T-helper 17 cell (primary cell): ENCODE measurements at regions not wholly inside any gene's neighbourhood (a gene's known extent, or its start where the extent isn't known, plus 50 kb on each side); places are given as distances from the start of the nearest gene placed in this dataset.

ENCODE experiments used
- ATAC-seq: fragments of 150-1000 bp; cut with Tn5 transposase; 2 replicates; pipeline ENCODE4 v1.10.0; 2021; ENCODE audit warnings: mild to moderate bottlenecking, moderate library complexity
- DNase-seq, 3 donors: peaks; one replicate each; pipeline versions ENCODE4 v3.0.0 to v3.0.0-alpha.2; 2020 to 2021
- H3K9me3 ChIP-seq: one replicate; pipeline ENCODE4 v1.7.0; 2013; ENCODE audit warnings: low read length, mild to moderate bottlenecking; ENCODE audit not compliant: control insufficient read depth, poor library complexity, severe bottlenecking
- H3K27ac Mint-ChIP-seq: one replicate; pipeline ENCODE4 v1.8.0; 2022; ENCODE audit warnings: mild to moderate bottlenecking, moderate library complexity, mixed read lengths
- H3K27me3 Mint-ChIP-seq: one replicate; pipeline ENCODE4 v1.8.0; 2022; ENCODE audit warnings: mixed read lengths
- H3K36me3 Mint-ChIP-seq: one replicate; pipeline ENCODE4 v1.8.0; 2022; ENCODE audit warnings: low read depth, mixed read lengths
- H3K4me1 Mint-ChIP-seq: one replicate; pipeline ENCODE4 v1.8.0; 2022; ENCODE audit warnings: mild to moderate bottlenecking, mixed read lengths
- H3K4me3 Mint-ChIP-seq: one replicate; pipeline ENCODE4 v1.8.0; 2022; ENCODE audit warnings: mild to moderate bottlenecking, moderate library complexity, mixed read lengths

GRCh38 chr13:57224414-57224813, 57.4 kb downstream of the PRR20E start:
- H3K9me3 ChIP-seq: no peaks in the 10 kb centered on the region
- H3K27ac Mint-ChIP-seq: no peak overlapping the region
- no peaks in the 10 kb centered on the region for H3K27me3 Mint-ChIP-seq
- no peaks in the 10 kb centered on the region for H3K36me3 Mint-ChIP-seq
- no peaks in the 10 kb centered on the region for H3K4me1 Mint-ChIP-seq
- ATAC-seq (no peak), DNase-seq (no peak)
- no peak overlapping the region for H3K4me3 Mint-ChIP-seq

- Mint-ChIP-seq H3K4me1 (no peaks in the 10 kb centered on the region), H3K27me3 (no peaks in the 10 kb centered on the region), H3K4me3 (no peak overlapping the region), H3K27ac (no peak overlapping the region), H3K36me3 (no peaks in the 10 kb centered on the region)
- no peak for DNase-seq
- no peaks in the 10 kb centered on the region for H3K9me3 ChIP-seq
- ATAC-seq: no peak
These were observed 83.5 kb downstream of the PRR20E start for GRCh38 chr13:57250472-57250871.

GRCh38 chr13:57253551-57253950, 86.6 kb downstream of the PRR20E start:
- no peaks in the 10 kb centered on the region for H3K4me1 Mint-ChIP-seq
- no peaks in the 10 kb centered on the region for H3K27me3 Mint-ChIP-seq
- ATAC-seq: no peak
- H3K36me3 Mint-ChIP-seq: no peaks in the 10 kb centered on the region
- DNase-seq: no peak
- H3K4me3 Mint-ChIP-seq: no peak overlapping the region
- no peak overlapping the region for H3K27ac Mint-ChIP-seq
- no peaks in the 10 kb centered on the region for H3K9me3 ChIP-seq

- no peak for ATAC-seq
- no peak for DNase-seq
- no peaks in the 10 kb centered on the region for H3K9me3 ChIP-seq
- Mint-ChIP-seq H3K27ac (no peak overlapping the region), H3K4me3 (no peak overlapping the region), H3K4me1 (no peaks in the 10 kb centered on the region), H3K36me3 (no peaks in the 10 kb centered on the region), H3K27me3 (no peaks in the 10 kb centered on the region)
These were observed 98.0 kb downstream of the PRR20E start for GRCh38 chr13:57264965-57265364.

- ATAC-seq (no peak), DNase-seq (no peak)
- no peaks in the 10 kb centered on the region for H3K27me3 Mint-ChIP-seq
- no peak overlapping the region for H3K4me3 Mint-ChIP-seq
- H3K27ac Mint-ChIP-seq: no peak overlapping the region
- H3K36me3 Mint-ChIP-seq: no peaks in the 10 kb centered on the region
- H3K4me1 Mint-ChIP-seq: no peaks in the 10 kb centered on the region
- H3K9me3 ChIP-seq: no peaks in the 10 kb centered on the region
These were observed 103.5 kb downstream of the PRR20E start for GRCh38 chr13:57270493-57270892.

- H3K27ac Mint-ChIP-seq: no peak overlapping the region
- no peaks in the 10 kb centered on the region for H3K9me3 ChIP-seq
- ATAC-seq (no peak), DNase-seq (peak in 1 of 3 donors; percentile 10)
- H3K36me3 Mint-ChIP-seq: no peaks in the 10 kb centered on the region
- H3K27me3 Mint-ChIP-seq: no peaks in the 10 kb centered on the region
- no peaks in the 10 kb centered on the region for H3K4me1 Mint-ChIP-seq
- H3K4me3 Mint-ChIP-seq: no peak overlapping the region
These were observed 119.6 kb downstream of the PRR20E start for GRCh38 chr13:57286511-57287098.

DNA sequence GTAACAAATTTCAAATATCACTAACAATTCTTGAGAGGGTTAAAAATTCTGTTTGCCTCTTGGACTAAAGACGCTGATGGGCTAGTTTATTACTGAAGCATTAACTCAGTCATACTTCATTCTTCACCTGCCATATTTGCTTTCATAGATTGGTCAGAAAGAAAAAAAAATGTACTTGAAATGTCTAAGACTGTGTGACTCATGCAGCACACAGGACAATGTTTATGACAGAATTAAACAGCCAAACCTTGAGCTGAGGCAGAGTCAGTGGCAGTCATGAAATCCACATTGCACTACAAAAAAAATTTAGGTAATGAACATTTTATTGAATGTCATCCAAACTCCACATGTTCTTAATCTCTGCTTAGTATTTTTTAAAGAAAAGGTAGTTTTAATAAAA, 135.6 kb downstream of the PRR20E start:
- Mint-ChIP-seq H3K27ac (no peak overlapping the region), H3K27me3 (no peaks in the 10 kb centered on the region), H3K36me3 (no peaks in the 10 kb centered on the region), H3K4me1 (no peaks in the 10 kb centered on the region), H3K4me3 (no peak overlapping the region)
- DNase-seq (no peak), ATAC-seq (no peak)
- no peaks in the 10 kb centered on the region for H3K9me3 ChIP-seq

DNA sequence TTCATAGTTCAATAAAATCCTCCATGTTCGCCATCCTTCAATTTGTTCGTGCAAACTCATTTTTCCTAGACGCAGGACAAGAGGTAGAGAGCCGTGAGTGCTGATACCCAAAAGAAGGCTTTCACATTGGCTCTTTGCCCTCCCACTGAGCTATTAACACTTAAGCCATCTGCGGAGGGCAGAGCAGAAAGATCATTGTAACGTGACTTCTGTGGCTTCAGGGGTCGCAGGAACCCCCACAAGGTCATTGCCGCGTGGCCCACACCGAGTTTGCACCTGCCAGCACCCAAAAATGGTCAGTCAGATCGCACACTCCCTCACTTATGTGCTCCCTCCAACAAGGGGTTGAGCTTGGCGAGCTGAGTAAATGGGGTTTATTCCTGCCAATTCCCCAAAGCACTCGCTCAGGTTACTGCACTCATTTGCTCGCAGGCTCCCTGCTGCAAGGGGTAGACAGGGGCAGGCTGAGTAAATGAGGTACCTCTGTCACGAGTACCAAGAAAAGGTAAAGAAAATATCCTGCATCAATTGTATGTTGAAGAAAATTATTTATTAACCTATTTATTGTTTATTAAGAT, 144.1 kb downstream of the PRR20E start:
- ATAC-seq (no peak), DNase-seq (no peak)
- Mint-ChIP-seq H3K27ac (no peak overlapping the region), H3K4me1 (no peaks in the 10 kb centered on the region), H3K4me3 (no peak overlapping the region), H3K36me3 (no peaks in the 10 kb centered on the region), H3K27me3 (no peaks in the 10 kb centered on the region)
- no peaks in the 10 kb centered on the region for H3K9me3 ChIP-seq

DNA sequence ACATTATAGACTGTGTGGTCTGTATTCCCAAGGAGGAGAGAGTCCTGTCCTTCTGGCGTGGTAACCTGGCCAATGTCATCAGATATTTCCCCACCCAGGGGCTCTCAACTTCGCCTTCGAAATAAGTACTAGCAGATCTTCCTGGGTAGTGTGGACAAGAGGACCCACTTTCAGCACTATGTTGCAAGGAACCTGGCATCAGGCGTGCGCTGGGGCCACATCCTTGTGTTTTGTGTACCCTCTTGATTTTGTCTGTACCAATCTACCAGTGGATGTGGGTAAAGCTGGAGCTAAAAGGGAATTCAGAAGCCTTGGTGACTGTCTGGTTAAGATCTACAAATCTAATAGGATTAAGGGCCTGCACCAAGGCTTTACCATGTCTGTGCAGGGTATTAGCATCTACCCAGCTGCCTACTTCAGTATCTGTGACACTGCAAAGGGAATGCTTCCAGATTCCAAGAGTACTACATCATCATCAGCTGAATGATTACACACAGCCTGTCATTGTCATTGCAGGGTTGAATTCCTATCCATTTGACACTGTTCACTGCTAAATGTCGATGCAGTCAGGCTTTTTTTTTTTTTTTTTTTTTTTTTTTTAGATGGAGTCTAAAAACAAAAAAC, 148.0 kb downstream of the PRR20E start:
- no peak for DNase-seq
- Mint-ChIP-seq H3K27me3 (no peaks in the 10 kb centered on the region), H3K4me3 (no peak overlapping the region), H3K4me1 (no peaks in the 10 kb centered on the region), H3K27ac (no peak overlapping the region), H3K36me3 (no peaks in the 10 kb centered on the region)
- no peaks in the 10 kb centered on the region for H3K9me3 ChIP-seq
- ATAC-seq: no peak

DNA sequence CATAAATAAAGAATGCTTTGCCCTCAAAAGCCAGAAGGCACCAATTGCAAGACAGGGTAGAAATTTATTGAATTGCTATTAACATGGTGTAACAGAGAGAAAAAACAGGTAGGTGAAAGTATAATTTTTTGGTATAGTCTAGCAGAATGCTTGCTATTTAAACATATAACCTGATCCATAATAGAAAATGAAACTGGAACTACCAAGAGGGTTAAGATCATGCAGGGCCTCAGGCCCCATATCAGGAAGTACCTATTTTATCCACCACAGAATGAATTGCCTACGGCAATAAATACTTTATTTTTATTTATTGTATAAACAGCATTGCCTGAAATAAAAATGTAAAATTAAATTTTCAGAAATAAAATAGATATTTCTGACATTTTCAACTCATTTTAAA, 159.5 kb downstream of the PRR20E start:
- H3K4me3 Mint-ChIP-seq: peak overlapping the region; percentile 53
- H3K36me3 Mint-ChIP-seq: no peaks in the 10 kb centered on the region
- no peak for ATAC-seq
- no peak for DNase-seq
- no peaks in the 10 kb centered on the region for H3K4me1 Mint-ChIP-seq
- H3K27me3 Mint-ChIP-seq: no peaks in the 10 kb centered on the region
- H3K9me3 ChIP-seq: no peaks in the 10 kb centered on the region
- H3K27ac Mint-ChIP-seq: peak overlapping the region; percentile 29

- H3K4me1 Mint-ChIP-seq: no peaks in the 10 kb centered on the region
- DNase-seq: no peak
- no peaks in the 10 kb centered on the region for H3K36me3 Mint-ChIP-seq
- H3K27ac Mint-ChIP-seq: no peak overlapping the region
- H3K4me3 Mint-ChIP-seq: no peak overlapping the region
- no peaks in the 10 kb centered on the region for H3K27me3 Mint-ChIP-seq
- ATAC-seq: no peak
- H3K9me3 ChIP-seq: no peaks in the 10 kb centered on the region
These were observed 173.9 kb downstream of the PRR20E start for GRCh38 chr13:57340878-57341277.

DNA sequence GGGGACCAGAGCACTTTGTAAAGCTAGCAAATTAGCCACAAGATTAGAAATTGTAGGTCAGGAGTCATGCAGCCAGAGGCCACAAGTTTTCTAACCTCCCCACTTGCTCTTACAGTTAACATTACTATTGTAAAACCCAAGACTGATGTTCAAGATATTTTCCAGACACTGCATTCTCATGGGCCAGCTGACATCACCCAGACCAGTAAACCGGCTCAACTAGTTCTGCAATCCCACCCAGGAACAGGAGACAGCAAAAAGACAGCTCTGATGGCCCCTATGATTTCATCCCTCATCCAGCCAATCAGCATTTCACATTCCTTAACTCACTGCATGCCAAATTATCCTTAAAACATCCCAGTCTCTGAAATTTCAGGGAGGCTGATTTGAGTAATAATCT, 178.5 kb downstream of the PRR20E start:
- DNase-seq (no peak), ATAC-seq (no peak)
- Mint-ChIP-seq H3K27ac (no peak overlapping the region), H3K27me3 (no peaks in the 10 kb centered on the region), H3K4me1 (no peaks in the 10 kb centered on the region), H3K4me3 (no peak overlapping the region), H3K36me3 (no peaks in the 10 kb centered on the region)
- H3K9me3 ChIP-seq: no peaks in the 10 kb centered on the region

GRCh38 chr13:57346786-57347185, 179.8 kb downstream of the PRR20E start:
- H3K36me3 Mint-ChIP-seq: no peaks in the 10 kb centered on the region
- H3K27ac Mint-ChIP-seq: no peak overlapping the region
- ATAC-seq: no peak

DNA sequence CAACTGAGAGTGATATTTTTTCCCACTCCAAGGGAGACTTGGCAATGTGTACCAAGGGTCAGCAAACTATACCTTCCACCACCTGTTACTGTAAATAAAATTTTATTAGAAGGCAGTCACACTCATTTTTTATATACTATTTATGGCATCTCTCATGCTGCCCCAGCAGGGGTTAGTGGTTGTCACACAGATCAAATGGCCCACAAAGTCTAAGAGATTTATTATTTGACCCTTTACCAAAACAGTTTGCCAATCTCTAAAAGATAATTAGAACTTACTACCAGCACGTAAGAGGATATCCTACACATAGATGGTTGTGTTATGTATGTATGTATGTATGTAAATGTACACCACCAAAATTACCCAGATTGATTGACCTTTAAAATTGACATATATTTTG, 185.1 kb downstream of the PRR20E start:
- Mint-ChIP-seq H3K4me3 (no peak overlapping the region), H3K27me3 (no peaks in the 10 kb centered on the region), H3K27ac (no peak overlapping the region), H3K36me3 (no peaks in the 10 kb centered on the region), H3K4me1 (no peaks in the 10 kb centered on the region)
- H3K9me3 ChIP-seq: no peaks in the 10 kb centered on the region
- no peak for DNase-seq
- no peak for ATAC-seq

More at GRCh38 chr13:57346786-57347185, 179.8 kb downstream of the PRR20E start:
- DNase-seq: no peak
- Mint-ChIP-seq H3K27me3 (no peaks in the 10 kb centered on the region), H3K4me1 (no peaks in the 10 kb centered on the region), H3K4me3 (no peak overlapping the region)
- H3K9me3 ChIP-seq: no peaks in the 10 kb centered on the region
